ENCODE measurements at regions not wholly inside any gene's neighbourhood (a gene's known extent, or its start where the extent isn't known, plus 50 kb on each side); places are given as distances from the start of the nearest gene placed in this dataset.
A peak's percentile ranks its signal among the peaks of the same experiment; 100 is the strongest.

GRCh38 chr4:71254451-71255012 is 84.3 kb upstream of the SLC4A4 start:
- DNase-seq (no peak), ATAC-seq (replicated peaks) (no peak)
- Mint-ChIP-seq H3K4me1 (peaks cover 0 to 5% of the 10 kb centered on the region in 2 donors), H3K36me3 (no peaks in the 10 kb centered on the region), H3K9me3 (no peaks in the 10 kb centered on the region), H3K27me3 (peaks cover 0 to 3% of the 10 kb centered on the region in 2 donors), H3K4me3 (no peak overlapping the region), H3K27ac (no peak overlapping the region)

- no peak overlapping the region for H3K4me3 Mint-ChIP-seq
- H3K36me3 Mint-ChIP-seq: no peaks in the 10 kb centered on the region
- H3K9me3 Mint-ChIP-seq: no peaks in the 10 kb centered on the region
- H3K27me3 Mint-ChIP-seq: peaks cover 0 to 3% of the 10 kb centered on the region in 2 donors
- peaks cover 3 to 11% of the 10 kb centered on the region in 2 donors for H3K4me1 Mint-ChIP-seq
- H3K27ac Mint-ChIP-seq: no peak overlapping the region
- DNase-seq: no peak
- no peak for ATAC-seq (replicated peaks)
Observed at GRCh38 chr4:71255976-71256375, 82.8 kb upstream of the SLC4A4 start.

- H3K27ac Mint-ChIP-seq: no peak overlapping the region
- no peaks in the 10 kb centered on the region for H3K36me3 Mint-ChIP-seq
- no peaks in the 10 kb centered on the region for H3K9me3 Mint-ChIP-seq
- ATAC-seq (replicated peaks) (no peak), DNase-seq (no peak)
- H3K4me1 Mint-ChIP-seq: peaks cover 7 to 11% of the 10 kb centered on the region in 2 donors
- no peak overlapping the region for H3K4me3 Mint-ChIP-seq
- H3K27me3 Mint-ChIP-seq: peaks cover 0 to 3% of the 10 kb centered on the region in 2 donors
Observed at GRCh38 chr4:71257761-71258160, 81.1 kb upstream of the SLC4A4 start.

GRCh38 chr4:71258323-71258722 is 80.5 kb upstream of the SLC4A4 start:
- ATAC-seq (replicated peaks): no peak
- Mint-ChIP-seq H3K36me3 (no peaks in the 10 kb centered on the region), H3K27me3 (peaks cover 0 to 3% of the 10 kb centered on the region in 2 donors), H3K4me1 (peaks cover 7 to 11% of the 10 kb centered on the region in 2 donors), H3K4me3 (no peak overlapping the region), H3K27ac (no peak overlapping the region), H3K9me3 (no peaks in the 10 kb centered on the region)
- no peak for DNase-seq

GRCh38 chr4:71259280-71259679 is 79.5 kb upstream of the SLC4A4 start:
- ATAC-seq (replicated peaks) (no peak), DNase-seq (no peak)
- H3K9me3 Mint-ChIP-seq: no peaks in the 10 kb centered on the region
- peaks cover 0 to 3% of the 10 kb centered on the region in 2 donors for H3K27me3 Mint-ChIP-seq
- H3K36me3 Mint-ChIP-seq: no peaks in the 10 kb centered on the region
- H3K4me1 Mint-ChIP-seq: peaks cover 7 to 11% of the 10 kb centered on the region in 2 donors
- H3K27ac Mint-ChIP-seq: no peak overlapping the region
- no peak overlapping the region for H3K4me3 Mint-ChIP-seq

- Mint-ChIP-seq H3K27ac (no peak overlapping the region), H3K36me3 (no peaks in the 10 kb centered on the region), H3K9me3 (no peaks in the 10 kb centered on the region), H3K27me3 (peaks cover 0 to 3% of the 10 kb centered on the region in 2 donors), H3K4me1 (peaks cover 7 to 11% of the 10 kb centered on the region in 2 donors), H3K4me3 (no peak overlapping the region)
- no peak for ATAC-seq (replicated peaks)
- DNase-seq: no peak
Observed at GRCh38 chr4:71259911-71260331, 78.9 kb upstream of the SLC4A4 start.

GRCh38 chr4:71260544-71260943 is 78.3 kb upstream of the SLC4A4 start:
- Mint-ChIP-seq H3K36me3 (no peaks in the 10 kb centered on the region), H3K4me3 (no peak overlapping the region), H3K27me3 (peaks cover 0 to 3% of the 10 kb centered on the region in 2 donors), H3K27ac (no peak overlapping the region), H3K4me1 (peaks cover 8 to 11% of the 10 kb centered on the region in 2 donors), H3K9me3 (no peaks in the 10 kb centered on the region)
- no peak for ATAC-seq (replicated peaks)
- no peak for DNase-seq

GRCh38 chr4:71261001-71261400 is 77.8 kb upstream of the SLC4A4 start:
- Mint-ChIP-seq H3K9me3 (no peaks in the 10 kb centered on the region), H3K27me3 (peaks cover 0 to 3% of the 10 kb centered on the region in 2 donors), H3K36me3 (no peaks in the 10 kb centered on the region), H3K4me3 (no peak overlapping the region), H3K27ac (no peak overlapping the region), H3K4me1 (peaks cover 9 to 11% of the 10 kb centered on the region in 2 donors)
- ATAC-seq (replicated peaks) (no peak), DNase-seq (no peak)

GRCh38 chr4:71261633-71262121 is 77.1 kb upstream of the SLC4A4 start:
- Mint-ChIP-seq H3K36me3 (no peaks in the 10 kb centered on the region), H3K4me1 (peaks cover 11 to 16% of the 10 kb centered on the region in 2 donors), H3K9me3 (no peaks in the 10 kb centered on the region), H3K27me3 (peaks cover 0 to 3% of the 10 kb centered on the region in 2 donors), H3K4me3 (no peak overlapping the region), H3K27ac (no peak overlapping the region)
- ATAC-seq (replicated peaks): peak in 1 of 2 donors; percentile 26
- no peak for DNase-seq

- ATAC-seq (replicated peaks) (no peak), DNase-seq (no peak)
- Mint-ChIP-seq H3K36me3 (no peaks in the 10 kb centered on the region), H3K27ac (no peak overlapping the region), H3K27me3 (peaks cover 0 to 3% of the 10 kb centered on the region in 2 donors), H3K4me3 (no peak overlapping the region), H3K9me3 (no peaks in the 10 kb centered on the region), H3K4me1 (peaks cover 13 to 17% of the 10 kb centered on the region in 2 donors)
Observed at GRCh38 chr4:71262161-71262560, 76.7 kb upstream of the SLC4A4 start.

GRCh38 chr4:71266090-71266794 is 72.6 kb upstream of the SLC4A4 start:
- Mint-ChIP-seq H3K9me3 (no peaks in the 10 kb centered on the region), H3K4me3 (no peak overlapping the region), H3K36me3 (no peaks in the 10 kb centered on the region), H3K27me3 (peaks cover 6% of the 10 kb centered on the region in 2 donors), H3K27ac (peak overlapping the region; percentile 47), H3K4me1 (peaks cover 6 to 9% of the 10 kb centered on the region in 2 donors)
- DNase-seq (no peak), ATAC-seq (replicated peaks) (peak in 1 of 2 donors; percentile 56)

GRCh38 chr4:71267244-71267643 is 71.6 kb upstream of the SLC4A4 start:
- Mint-ChIP-seq H3K36me3 (no peaks in the 10 kb centered on the region), H3K4me3 (no peak overlapping the region), H3K27me3 (peaks cover 6 to 8% of the 10 kb centered on the region in 2 donors), H3K4me1 (peaks cover 6% of the 10 kb centered on the region in 2 donors), H3K9me3 (no peaks in the 10 kb centered on the region), H3K27ac (no peak overlapping the region)
- no peak for DNase-seq
- ATAC-seq (replicated peaks): no peak

- Mint-ChIP-seq H3K36me3 (no peaks in the 10 kb centered on the region), H3K4me1 (peaks cover 6% of the 10 kb centered on the region in 2 donors), H3K27ac (no peak overlapping the region), H3K27me3 (peaks cover 6 to 10% of the 10 kb centered on the region in 2 donors), H3K4me3 (no peak overlapping the region), H3K9me3 (no peaks in the 10 kb centered on the region)
- ATAC-seq (replicated peaks): no peak
- no peak for DNase-seq
Observed at GRCh38 chr4:71268166-71268565, 70.7 kb upstream of the SLC4A4 start.

- ATAC-seq (replicated peaks): no peak
- Mint-ChIP-seq H3K4me1 (peaks cover 6% of the 10 kb centered on the region in 2 donors), H3K36me3 (no peaks in the 10 kb centered on the region), H3K27ac (no peak overlapping the region), H3K27me3 (peaks cover 6 to 10% of the 10 kb centered on the region in 2 donors), H3K4me3 (no peak overlapping the region), H3K9me3 (no peaks in the 10 kb centered on the region)
- DNase-seq: no peak
Observed at GRCh38 chr4:71269233-71269632, 69.6 kb upstream of the SLC4A4 start.

GRCh38 chr4:71270901-71271300 is 67.9 kb upstream of the SLC4A4 start:
- no peak overlapping the region for H3K4me3 Mint-ChIP-seq
- DNase-seq: peak; percentile 1
- no peaks in the 10 kb centered on the region for H3K36me3 Mint-ChIP-seq
- H3K27ac Mint-ChIP-seq: no peak overlapping the region
- peaks cover 13 to 16% of the 10 kb centered on the region in 2 donors for H3K4me1 Mint-ChIP-seq
- H3K9me3 Mint-ChIP-seq: no peaks in the 10 kb centered on the region
- peak; percentile 69 to 77 for ATAC-seq (replicated peaks)
- peaks cover 6 to 10% of the 10 kb centered on the region in 2 donors for H3K27me3 Mint-ChIP-seq
